MM.1S (cell line): ENCODE measurements at regions not wholly inside any gene's neighbourhood (a gene's known extent, or its start where the extent isn't known, plus 50 kb on each side); places are given as distances from the start of the nearest gene placed in this dataset.

Experiments used
- CTCF ChIP-seq: fragments of 300-600 bp; sonication (generic); IDR thresholded peaks from 2 replicates; pipeline ENCODE4 v1.5.1; 2016; ENCODE audit warnings: antibody characterized with exemption, low read length, mixed read lengths
- EZH2 ChIP-seq: fragments of 300-600 bp; sonication (generic); optimal IDR thresholded peaks from 2 replicates; pipeline ENCODE3; 2017; ENCODE audit warnings: low read depth, mild to moderate bottlenecking, antibody characterized with exemption, low read length, mixed read lengths
- EZH2phosphoT487 ChIP-seq: fragments of 300-600 bp; sonication (generic); IDR thresholded peaks from 2 replicates; pipeline ENCODE4 v1.6.1; 2018; ENCODE audit warnings: antibody characterized with exemption, low read length

- TF ChIP-seq CTCF = no peak
- no peak for TF ChIP-seq EZH2
- TF ChIP-seq EZH2phosphoT487 = no peak
Measured at GRCh38 chr6:118758946-118759345, 107.6 kb upstream of the CEP85L start.
